GM12878 (cell line): ENCODE measurements at regions not wholly inside any gene's neighbourhood (a gene's known extent, or its start where the extent isn't known, plus 50 kb on each side); places are given as distances from the start of the nearest gene placed in this dataset.

Experiments used
- ATAC-seq: fragments of 200-7000 bp; cut with Tn5 transposase; 3 replicates; pipeline ENCODE4 v1.9.1; 2020; ENCODE audit warnings: mild to moderate bottlenecking, moderate library complexity
- BruUV-seq: library from RNA; stranded (reverse); fragments of 400-500 nt; replicated peaks from 2 replicates; lab custom pipeline; 2021; lab: Mats Ljungman, UMichigan
- CTCF ChIA-PET: fragments of 300-600 bp; sonication (Branson Sonifier 250); formaldehyde crosslinking; extraction: SDS; loops from one replicate; lab custom pipeline; 2021; ENCODE audit warnings: inconsistent platforms; lab: Yijun Ruan, JAX
- POLR2A ChIA-PET: fragments of 350-600 bp; formaldehyde crosslinking; extraction: SDS; loops from one replicate; lab custom pipeline; 2021; ENCODE audit warnings: inconsistent platforms; lab: Charles Lee
- RAD21 ChIA-PET: fragments of 300-600 bp; sonication (Branson Sonifier 250); formaldehyde crosslinking; loops from one replicate; lab custom pipeline; 2023; ENCODE audit warnings: antibody characterized with exemption; ENCODE audit not compliant: unreplicated experiment; lab: Charles Lee
- SMC1A ChIA-PET: fragments of 300-600 bp; sonication (Branson Sonifier 250); formaldehyde crosslinking; loops from one replicate; lab custom pipeline; 2023; ENCODE audit not compliant: unreplicated experiment, uncharacterized antibody; lab: Charles Lee
- DNase-seq: peaks from one replicate; pipeline ENCODE4 v3.0.0-alpha.2; 2011; ENCODE audit warnings: low read depth, low spot score
- FAIRE-seq: peaks from 3 replicates; lab custom pipeline; 2011; peaks lifted over from hg19 to GRCh38; lab: Jason Lieb, UNC
- H2AFZ ChIP-seq: 2 replicates; pipeline ENCODE4 v1.6.0; 2011; ENCODE audit warnings: low read depth, low read length, control low read depth; ENCODE audit not compliant: control insufficient read depth
- H3K27ac ChIP-seq: 2 replicates; pipeline ENCODE4 v1.5.1; 2011; ENCODE audit warnings: control low read depth; ENCODE audit not compliant: control insufficient read depth, insufficient read depth
- H3K27me3 ChIP-seq, 2 experiments: replicated peaks in 1 of 2; 2 replicates each; pipeline versions ENCODE4 v1.6.0 to v1.6.1; 2011; ENCODE audit warnings: low read length in 1 of 2; ENCODE audit not compliant: control insufficient read depth in 2 of 2, insufficient read depth in 2 of 2
- H3K36me3 ChIP-seq, 2 experiments: 2 replicates each; pipeline ENCODE4 v1.5.1; 2011; ENCODE audit warnings: low read length in 1 of 2; ENCODE audit not compliant: control insufficient read depth in 2 of 2, insufficient read depth in 2 of 2
- H3K4me1 ChIP-seq: 2 replicates; pipeline ENCODE4 v1.6.1; 2011; ENCODE audit warnings: mild to moderate bottlenecking, low read length, moderate library complexity, mixed read lengths; ENCODE audit not compliant: control insufficient read depth, insufficient read depth
- H3K4me2 ChIP-seq: 2 replicates; pipeline ENCODE4 v1.6.0; 2011; ENCODE audit warnings: control low read depth; ENCODE audit not compliant: control insufficient read depth, insufficient read depth
- H3K4me3 ChIP-seq: fragments of 200-600 bp; sonication (generic); 2 replicates; pipeline ENCODE4 v1.5.1; 2016
- H3K79me2 ChIP-seq: 2 replicates; pipeline ENCODE4 v1.6.0; 2011; ENCODE audit warnings: low read length; ENCODE audit not compliant: control insufficient read depth, insufficient read depth
- H3K9ac ChIP-seq: 2 replicates; pipeline ENCODE4 v1.8.0; 2011; ENCODE audit warnings: low read length, control low read depth, mixed read lengths; ENCODE audit not compliant: control insufficient read depth, insufficient read depth
- H3K9me3 ChIP-seq: replicated peaks from 3 replicates; pipeline ENCODE4 v1.5.1; 2011; ENCODE audit warnings: mild to moderate bottlenecking, low read length; ENCODE audit not compliant: control insufficient read depth, insufficient read depth
- H4K20me1 ChIP-seq: 2 replicates; pipeline ENCODE4 v1.6.0; 2011; ENCODE audit not compliant: control insufficient read depth, insufficient read depth
- BMI1 ChIP-seq: fragments of 450-650 bp; IDR thresholded peaks from 2 replicates; pipeline ENCODE4 v1.6.1; 2016; ENCODE audit warnings: mild to moderate bottlenecking, moderate library complexity, borderline replicate concordance
- CHD2 ChIP-seq: IDR thresholded peaks from 2 replicates; pipeline ENCODE4 v1.6.1; 2011; ENCODE audit warnings: low read depth, low read length, improper control_type of control experiment, borderline replicate concordance
- E2F4 ChIP-seq: IDR thresholded peaks from 2 replicates; pipeline ENCODE4 v1.6.1; 2012; ENCODE audit warnings: low read depth, low read length, improper control_type of control experiment
- E4F1 ChIP-seq: fragments of 450-650 bp; IDR thresholded peaks from 2 replicates; pipeline ENCODE4 v1.6.1; 2018; ENCODE audit warnings: borderline replicate concordance, mild to moderate bottlenecking; ENCODE audit not compliant: partially characterized antibody
- EZH2 ChIP-seq: IDR thresholded peaks from 2 replicates; pipeline ENCODE4 v1.6.1; 2012; ENCODE audit warnings: low read depth, mild to moderate bottlenecking, control low read depth, inconsistent platforms, low read length, borderline replicate concordance; ENCODE audit not compliant: control insufficient read depth
- MEF2A ChIP-seq: IDR thresholded peaks from 2 replicates; pipeline ENCODE4 v1.6.1; 2011; ENCODE audit warnings: low read depth, mild to moderate bottlenecking, low read length, moderate library complexity; ENCODE audit not compliant: insufficient read depth
- NKRF ChIP-seq: fragments of 450-650 bp; conservative IDR thresholded peaks from 2 replicates; pipeline ENCODE4 v1.6.1; 2017; ENCODE audit warnings: mild to moderate bottlenecking, moderate library complexity
- SREBF1 ChIP-seq: IDR thresholded peaks from 2 replicates; pipeline ENCODE4 v1.6.1; 2012; ENCODE audit warnings: mild to moderate bottlenecking, low read length
- TARDBP ChIP-seq: IDR thresholded peaks from 2 replicates; pipeline ENCODE4 v1.6.1; 2016; ENCODE audit warnings: borderline replicate concordance
- ZBTB11 ChIP-seq: fragments of 450-650 bp; formaldehyde crosslinking; IDR thresholded peaks from 2 replicates; pipeline ENCODE4 v1.5.0; 2022; ENCODE audit warnings: mild to moderate bottlenecking, missing genetic modification characterization
- ZNF384 ChIP-seq: IDR thresholded peaks from 2 replicates; pipeline ENCODE4 v1.6.1; 2012; ENCODE audit warnings: low read depth, mild to moderate bottlenecking, low read length, improper control_type of control experiment, borderline replicate concordance
- ZSCAN29 ChIP-seq: fragments of 450-650 bp; IDR thresholded peaks from 2 replicates; pipeline ENCODE4 v1.6.1; 2017; ENCODE audit warnings: mild to moderate bottlenecking, moderate library complexity
- whole genome bisulfite sequencing: methylation state at CpG from one replicate; pipeline ENCODE4 v1.1.6; 2016; ENCODE audit warnings: low lambda C conversion rate; ENCODE audit not compliant: insufficient replicate concordance, insufficient coverage; ENCODE audit errors: missing lambda C conversion rate; 5-methylcytosine and 5-hydroxymethylcytosine counted together
- in situ Hi-C: fragments of 300-500 bp; cut with MboI; formaldehyde crosslinking; loops from 9 replicates; pipeline ENCODE4 v1.14.3; 2018; ENCODE audit warnings: mixed read lengths
- intact Hi-C: fragments of 100-400 bp; cut with micrococcal nuclease; formaldehyde crosslinking; loops from one replicate; pipeline ENCODE4 v1.14.2; 2022; ENCODE audit not compliant: unreplicated experiment

GRCh38 chr18:68438983-68439382 lies 275.9 kb downstream of the TMX3 start:
- no peaks in the 10 kb centered on the region for H3K9me3 ChIP-seq
- H3K36me3 ChIP-seq = no peaks in the 10 kb centered on the region
- no peak overlapping the region for H3K4me3 ChIP-seq
- no peak for TF ChIP-seq TARDBP
- no peak for TF ChIP-seq NKRF
- no peak for TF ChIP-seq SREBF1
- TF ChIP-seq EZH2 = no peak
- TF ChIP-seq ZBTB11 (CRISPR knock-in tag) = no peak
- TF ChIP-seq E4F1 = no peak
- TF ChIP-seq CHD2 = no peak
- no peak for TF ChIP-seq BMI1
- TF ChIP-seq ZSCAN29 = no peak
- no peak for TF ChIP-seq E2F4
- TF ChIP-seq ZNF384 = no peak
- no peak for TF ChIP-seq MEF2A
- intact Hi-C loops (no loop called here), in situ Hi-C loops (no loop called here)
- RAD21 ChIA-PET = no interaction called here
- H3K27me3 ChIP-seq = no peaks in the 10 kb centered on the region
- H3K79me2 ChIP-seq = no peaks in the 10 kb centered on the region
- BruUV-seq = no TSS peak
- no peaks in the 10 kb centered on the region for H4K20me1 ChIP-seq
- SMC1A ChIA-PET = no interaction called here
- DNase-seq (no peak), ATAC-seq (no peak), FAIRE-seq (no peak)
- POLR2A ChIA-PET = no interaction called here
- H3K27ac ChIP-seq = no peak overlapping the region
- no peak overlapping the region for H3K4me2 ChIP-seq
- CTCF ChIA-PET = no interaction called here
- no peaks in the 10 kb centered on the region for H3K4me1 ChIP-seq
- no peak overlapping the region for H2AFZ ChIP-seq
- no peak overlapping the region for H3K9ac ChIP-seq
- WGBS = 3% methylated on average over 2 of the region's 2 CpGs
